ACC112 (cell line): ENCODE measurements at regions not wholly inside any gene's neighbourhood (a gene's known extent, or its start where the extent isn't known, plus 50 kb on each side); places are given as distances from the start of the nearest gene placed in this dataset.

Experiments used
- H2AFZ ChIP-seq: fragments of 200-600 bp; sonication (generic); one replicate; pipeline ENCODE4 v1.6.0; 2017; ENCODE audit warnings: antibody characterized with exemption, low read length; ENCODE audit not compliant: unreplicated experiment
- H3K27ac ChIP-seq: fragments of 200-600 bp; sonication (generic); 2 replicates; pipeline ENCODE4 v1.5.1; 2014; ENCODE audit warnings: low read depth, mild to moderate bottlenecking, antibody characterized with exemption, low read length, moderate library complexity
- H3K27me3 ChIP-seq: fragments of 200-600 bp; sonication (generic); 2 replicates; pipeline ENCODE4 v1.6.1; 2014; ENCODE audit warnings: mild to moderate bottlenecking, antibody characterized with exemption, low read length, moderate library complexity, mixed read lengths; ENCODE audit not compliant: insufficient read depth
- H3K36me3 ChIP-seq: fragments of 200-600 bp; sonication (generic); 2 replicates; pipeline ENCODE4 v1.6.1; 2016; ENCODE audit warnings: mild to moderate bottlenecking, antibody characterized with exemption, low read length, moderate library complexity, mixed read lengths; ENCODE audit not compliant: insufficient read depth
- H3K4me1 ChIP-seq: fragments of 200-600 bp; sonication (generic); one replicate; pipeline ENCODE4 v1.6.1; 2016; ENCODE audit warnings: low read length, mixed read lengths; ENCODE audit not compliant: insufficient read depth, unreplicated experiment, control insufficient read depth
- H3K4me3 ChIP-seq: fragments of 200-600 bp; sonication (generic); 2 replicates; pipeline ENCODE4 v1.5.1; 2014; ENCODE audit warnings: mild to moderate bottlenecking, low read depth, low read length
- H3K79me2 ChIP-seq: fragments of 200-600 bp; sonication (generic); one replicate; pipeline ENCODE4 v1.6.0; 2016; ENCODE audit warnings: low read length; ENCODE audit not compliant: control insufficient read depth, unreplicated experiment, insufficient read depth

GRCh38 chr1:177755851-177756560, 213.9 kb downstream of the SEC16B start:
- Histone ChIP-seq H3K79me2 (no peaks in the 10 kb centered on the region), H3K36me3 (no peaks in the 10 kb centered on the region), H3K4me3 (no peak overlapping the region), H3K4me1 (no peaks in the 10 kb centered on the region), H3K27me3 (no peaks in the 10 kb centered on the region), H3K27ac (no peak overlapping the region), H2AFZ (no peak overlapping the region)

- no peaks in the 10 kb centered on the region for H3K4me1 ChIP-seq
- H3K4me3 ChIP-seq = no peak overlapping the region
- H3K36me3 ChIP-seq = no peaks in the 10 kb centered on the region
- no peaks in the 10 kb centered on the region for H3K79me2 ChIP-seq
- no peak overlapping the region for H3K27ac ChIP-seq
- no peak overlapping the region for H2AFZ ChIP-seq
- no peaks in the 10 kb centered on the region for H3K27me3 ChIP-seq
Measured at GRCh38 chr1:177754603-177755002, 215.3 kb downstream of the SEC16B start.

- Histone ChIP-seq H3K4me3 (no peak overlapping the region), H3K4me1 (no peaks in the 10 kb centered on the region), H3K79me2 (no peaks in the 10 kb centered on the region), H3K27me3 (no peaks in the 10 kb centered on the region), H2AFZ (no peak overlapping the region), H3K36me3 (no peaks in the 10 kb centered on the region), H3K27ac (no peak overlapping the region)
Measured at GRCh38 chr1:177753655-177754054, 216.2 kb downstream of the SEC16B start.

- Histone ChIP-seq H2AFZ (no peak overlapping the region), H3K4me1 (no peaks in the 10 kb centered on the region), H3K27ac (no peak overlapping the region), H3K27me3 (no peaks in the 10 kb centered on the region), H3K36me3 (no peaks in the 10 kb centered on the region), H3K4me3 (no peak overlapping the region), H3K79me2 (no peaks in the 10 kb centered on the region)
Measured at GRCh38 chr1:177748080-177748801, 221.6 kb downstream of the SEC16B start.

- Histone ChIP-seq H3K36me3 (no peaks in the 10 kb centered on the region), H3K79me2 (no peaks in the 10 kb centered on the region), H3K4me3 (no peak overlapping the region), H3K27me3 (no peaks in the 10 kb centered on the region), H2AFZ (no peak overlapping the region), H3K4me1 (no peaks in the 10 kb centered on the region), H3K27ac (no peak overlapping the region)
Measured at GRCh38 chr1:177746155-177746554, 223.7 kb downstream of the SEC16B start.

GRCh38 chr1:177744906-177745305, 225.0 kb downstream of the SEC16B start:
- H3K36me3 ChIP-seq = no peaks in the 10 kb centered on the region
- H3K4me3 ChIP-seq = no peak overlapping the region
- no peaks in the 10 kb centered on the region for H3K4me1 ChIP-seq

GRCh38 chr1:177741476-177741875, 228.4 kb downstream of the SEC16B start:
- Histone ChIP-seq H2AFZ (no peak overlapping the region), H3K27ac (no peak overlapping the region), H3K36me3 (no peaks in the 10 kb centered on the region), H3K79me2 (no peaks in the 10 kb centered on the region), H3K4me1 (no peaks in the 10 kb centered on the region), H3K27me3 (no peaks in the 10 kb centered on the region), H3K4me3 (no peak overlapping the region)

More at GRCh38 chr1:177744906-177745305, 225.0 kb downstream of the SEC16B start:
- H2AFZ ChIP-seq = no peak overlapping the region
- no peaks in the 10 kb centered on the region for H3K79me2 ChIP-seq
- H3K27ac ChIP-seq = no peak overlapping the region
- H3K27me3 ChIP-seq = no peaks in the 10 kb centered on the region

GRCh38 chr1:177739780-177740179, 230.1 kb downstream of the SEC16B start:
- H3K27ac ChIP-seq = no peak overlapping the region
- no peaks in the 10 kb centered on the region for H3K27me3 ChIP-seq
- H3K79me2 ChIP-seq = no peaks in the 10 kb centered on the region
- H3K4me3 ChIP-seq = no peak overlapping the region
- H2AFZ ChIP-seq = no peak overlapping the region
- H3K4me1 ChIP-seq = no peaks in the 10 kb centered on the region
- H3K36me3 ChIP-seq = no peaks in the 10 kb centered on the region

GRCh38 chr1:177737456-177737855, 232.4 kb downstream of the SEC16B start:
- Histone ChIP-seq H3K27me3 (no peaks in the 10 kb centered on the region), H3K4me1 (no peaks in the 10 kb centered on the region), H3K36me3 (no peaks in the 10 kb centered on the region), H2AFZ (no peak overlapping the region), H3K79me2 (no peaks in the 10 kb centered on the region), H3K4me3 (no peak overlapping the region), H3K27ac (no peak overlapping the region)

- Histone ChIP-seq H2AFZ (no peak overlapping the region), H3K4me1 (no peaks in the 10 kb centered on the region)
Measured at GRCh38 chr1:177732178-177732577, 237.7 kb downstream of the SEC16B start.

GRCh38 chr1:177729646-177730045, 240.2 kb downstream of the SEC16B start:
- Histone ChIP-seq H2AFZ (no peak overlapping the region), H3K4me3 (no peak overlapping the region), H3K4me1 (no peaks in the 10 kb centered on the region), H3K79me2 (no peaks in the 10 kb centered on the region), H3K36me3 (no peaks in the 10 kb centered on the region), H3K27me3 (no peaks in the 10 kb centered on the region), H3K27ac (no peak overlapping the region)

More at GRCh38 chr1:177732178-177732577, 237.7 kb downstream of the SEC16B start:
- no peak overlapping the region for H3K27ac ChIP-seq
- no peaks in the 10 kb centered on the region for H3K36me3 ChIP-seq
- H3K4me3 ChIP-seq = no peak overlapping the region
- no peaks in the 10 kb centered on the region for H3K79me2 ChIP-seq
- no peaks in the 10 kb centered on the region for H3K27me3 ChIP-seq
